Right cardiac atrium (tissue), 5 donors: ENCODE measurements at regions not wholly inside any gene's neighbourhood (a gene's known extent, or its start where the extent isn't known, plus 50 kb on each side); places are given as distances from the start of the nearest gene placed in this dataset.

Experiments used
- ATAC-seq, 2 donors: fragments of 200-7000 bp; cut with Tn5 transposase; one replicate each; pipeline versions ENCODE4 v1.8.0 to v1.9.1; 2020; ENCODE audit warnings: moderate library complexity in 2 of 2, mild to moderate bottlenecking in 1 of 2
- DNase-seq, 3 donors: peaks; one replicate each; pipeline ENCODE4 v3.0.0-alpha.2; 2020
- H3K27ac ChIP-seq: one replicate; pipeline ENCODE4 v1.5.1; 2013; ENCODE audit warnings: mild to moderate bottlenecking, low read length, control low read depth, moderate library complexity
- H3K27me3 ChIP-seq: one replicate; pipeline ENCODE4 v1.6.1; 2013; ENCODE audit not compliant: control insufficient read depth, insufficient read depth
- H3K4me1 ChIP-seq: one replicate; pipeline ENCODE4 v1.6.1; 2013; ENCODE audit warnings: low read length; ENCODE audit not compliant: control insufficient read depth, insufficient read depth
- H3K4me3 ChIP-seq: one replicate; pipeline ENCODE4 v1.5.1; 2013; ENCODE audit warnings: low read length, control low read depth
- H3K9me3 ChIP-seq: one replicate; pipeline ENCODE4 v1.6.1; 2013; ENCODE audit warnings: low read length; ENCODE audit not compliant: control insufficient read depth
- WGBS: extraction: QIAGEN DNeasy Blood & Tissue Kit; methylation state at CpG from one replicate; pipeline ENCODE4 v1.1.7; 2013; 5-methylcytosine and 5-hydroxymethylcytosine counted together
- intact Hi-C, 4 donors: fragments of 100-400 bp; cut with DNase I; formaldehyde crosslinking; loops; one replicate each; pipeline versions ENCODE4 v1.11.0 to v1.14.0; 2022 to 2023
- donor health status: healthy with polysubstance abuse.
- donor health status: DM: no; HTN: yes; CAD: no.
- donor health status: DM: no; HTN: no; CAD: no.
- donor health status: DM: no; HTN: yes; CAD: no; lungs with severe emphysema.
- donor health status: DM: yes; HTN: yes; CAD: no.

DNA sequence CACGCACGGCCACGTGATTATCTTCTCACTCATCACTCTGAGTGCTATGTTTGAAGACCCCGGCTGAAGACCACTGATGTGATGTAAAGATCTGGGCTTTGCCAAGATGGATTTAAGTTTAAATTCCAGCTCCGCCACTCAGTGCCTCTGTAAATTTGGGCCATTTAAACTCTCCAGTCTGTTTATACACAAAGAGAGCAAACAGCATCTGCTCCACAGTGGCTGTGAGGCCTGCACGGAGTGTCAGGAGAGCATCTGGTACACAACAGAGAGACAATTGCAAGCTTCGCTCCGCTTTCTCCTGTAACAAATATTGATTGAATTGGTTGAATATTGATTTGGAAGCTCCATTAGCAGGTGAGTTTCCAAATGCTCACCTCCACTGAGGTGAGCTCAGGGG, 80.5 kb upstream of the FRMD1 start:
- no peaks in the 10 kb centered on the region for H3K9me3 ChIP-seq
- DNase-seq (no peak), ATAC-seq (no peak)
- intact Hi-C loops, result no loop called here
- 94% methylated on average over 8 of the region's 8 CpGs for WGBS
- no peak overlapping the region for H3K27ac ChIP-seq
- H3K4me3 ChIP-seq, result no peak overlapping the region
- H3K27me3 ChIP-seq, result no peaks in the 10 kb centered on the region
- H3K4me1 ChIP-seq, result no peaks in the 10 kb centered on the region

DNA sequence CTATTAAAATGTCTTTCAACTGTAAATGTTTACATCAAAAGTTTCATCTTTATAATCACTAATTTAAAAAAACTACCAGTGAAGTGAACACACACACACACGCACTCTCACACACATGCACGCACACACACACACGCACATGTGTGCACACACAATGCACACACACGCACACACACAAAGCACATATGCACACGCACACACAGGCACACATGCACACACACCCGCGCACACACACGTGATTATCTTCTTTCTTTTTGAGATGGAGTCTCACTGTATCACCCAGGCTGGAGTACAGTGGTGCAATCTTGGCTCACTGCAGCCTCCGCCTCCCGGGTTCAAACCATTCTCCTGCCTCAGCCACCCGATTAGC, 80.0 kb upstream of the FRMD1 start:
- Histone ChIP-seq H3K4me1 (no peaks in the 10 kb centered on the region), H3K27ac (no peak overlapping the region), H3K4me3 (no peak overlapping the region), H3K27me3 (no peaks in the 10 kb centered on the region), H3K9me3 (no peaks in the 10 kb centered on the region)
- intact Hi-C loops, result no loop called here
- 94% methylated on average over 11 of the region's 11 CpGs for WGBS
- ATAC-seq (no peak), DNase-seq (no peak)

GRCh38 chr6:168158213-168158979, 79.4 kb upstream of the FRMD1 start:
- WGBS, result 47% methylated on average over 19 of the region's 19 CpGs

GRCh38 chr6:168157272-168158212, 78.5 kb upstream of the FRMD1 start:
- WGBS, result 43% methylated on average over 18 of the region's 18 CpGs
- no peak overlapping the region for H3K4me3 ChIP-seq
- no peak for DNase-seq
- intact Hi-C loops, result no loop called here
- H3K9me3 ChIP-seq, result no peaks in the 10 kb centered on the region
- H3K4me1 ChIP-seq, result no peaks in the 10 kb centered on the region
- H3K27ac ChIP-seq, result no peak overlapping the region
- H3K27me3 ChIP-seq, result no peaks in the 10 kb centered on the region
- peak; percentile 29 to 35 for ATAC-seq

More at GRCh38 chr6:168158213-168158979, 79.4 kb upstream of the FRMD1 start:
- Histone ChIP-seq H3K4me1 (no peaks in the 10 kb centered on the region), H3K9me3 (no peaks in the 10 kb centered on the region), H3K27ac (no peak overlapping the region), H3K27me3 (no peaks in the 10 kb centered on the region), H3K4me3 (no peak overlapping the region)
- intact Hi-C loops, result no loop called here
- DNase-seq (no peak), ATAC-seq (peak; percentile 16 to 39)

DNA sequence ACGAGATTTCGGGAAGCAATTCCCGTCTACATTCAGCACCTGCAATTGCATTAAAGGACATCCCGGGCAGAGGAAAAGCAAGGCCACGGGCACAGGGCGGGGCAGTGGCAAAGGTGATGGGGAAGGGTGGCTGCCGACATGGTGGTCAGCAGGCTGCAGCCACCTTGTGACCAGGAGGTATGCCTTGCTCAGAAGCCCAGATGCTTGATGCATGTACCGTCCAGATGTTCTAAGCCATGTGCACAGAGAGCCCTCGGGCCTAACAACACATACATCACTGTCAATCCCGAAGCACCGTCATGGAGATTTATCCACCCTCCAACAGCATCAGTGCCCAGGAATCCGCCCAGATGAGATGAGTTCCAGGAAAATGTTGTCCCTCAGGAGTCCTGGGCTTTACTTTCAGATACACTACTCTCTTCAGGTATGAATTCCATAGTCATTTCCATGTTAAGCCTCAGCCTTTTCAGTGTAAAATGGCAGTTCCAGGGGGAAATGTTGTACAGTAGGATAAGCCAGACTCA, 77.8 kb upstream of the FRMD1 start:
- no peaks in the 10 kb centered on the region for H3K27me3 ChIP-seq
- intact Hi-C loops, result no loop called here
- no peak overlapping the region for H3K4me3 ChIP-seq
- no peaks in the 10 kb centered on the region for H3K9me3 ChIP-seq
- no peaks in the 10 kb centered on the region for H3K4me1 ChIP-seq
- H3K27ac ChIP-seq, result no peak overlapping the region
- DNase-seq, result no peak
- 86% methylated on average over 12 of the region's 12 CpGs for WGBS
- no peak for ATAC-seq

GRCh38 chr6:168155821-168156741, 77.1 kb upstream of the FRMD1 start:
- H3K27ac ChIP-seq, result no peak overlapping the region
- H3K27me3 ChIP-seq, result no peaks in the 10 kb centered on the region
- no peaks in the 10 kb centered on the region for H3K4me1 ChIP-seq
- DNase-seq (no peak), ATAC-seq (no peak)
- no peaks in the 10 kb centered on the region for H3K9me3 ChIP-seq
- WGBS, result 81% methylated on average over 24 of the region's 24 CpGs
- H3K4me3 ChIP-seq, result no peak overlapping the region
- intact Hi-C loops, result no loop called here

DNA sequence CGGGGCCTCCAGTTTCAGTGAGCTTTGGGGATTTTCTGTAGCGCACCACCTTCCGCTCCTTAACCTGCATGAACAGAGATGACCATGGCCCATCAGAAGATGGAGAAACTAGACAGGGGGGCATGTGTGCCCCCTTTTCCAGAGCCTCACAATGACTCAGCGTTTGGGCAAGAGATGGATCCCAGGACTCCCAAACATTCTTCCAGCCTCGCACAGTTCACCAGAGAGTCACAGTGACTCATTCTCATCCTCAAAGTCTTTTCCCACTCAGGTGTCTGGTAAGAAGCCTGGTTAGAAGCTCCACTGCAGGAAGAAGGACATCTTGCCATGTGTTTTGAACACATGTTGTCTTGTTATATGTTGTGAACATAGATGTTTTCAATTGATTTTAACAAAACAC, 76.2 kb upstream of the FRMD1 start:
- H3K9me3 ChIP-seq, result no peaks in the 10 kb centered on the region
- DNase-seq (no peak), ATAC-seq (no peak)
- no peak overlapping the region for H3K27ac ChIP-seq
- no peaks in the 10 kb centered on the region for H3K27me3 ChIP-seq
- intact Hi-C loops, result no loop called here
- 91% methylated on average over 5 of the region's 5 CpGs for WGBS
- no peaks in the 10 kb centered on the region for H3K4me1 ChIP-seq
- H3K4me3 ChIP-seq, result no peak overlapping the region

DNA sequence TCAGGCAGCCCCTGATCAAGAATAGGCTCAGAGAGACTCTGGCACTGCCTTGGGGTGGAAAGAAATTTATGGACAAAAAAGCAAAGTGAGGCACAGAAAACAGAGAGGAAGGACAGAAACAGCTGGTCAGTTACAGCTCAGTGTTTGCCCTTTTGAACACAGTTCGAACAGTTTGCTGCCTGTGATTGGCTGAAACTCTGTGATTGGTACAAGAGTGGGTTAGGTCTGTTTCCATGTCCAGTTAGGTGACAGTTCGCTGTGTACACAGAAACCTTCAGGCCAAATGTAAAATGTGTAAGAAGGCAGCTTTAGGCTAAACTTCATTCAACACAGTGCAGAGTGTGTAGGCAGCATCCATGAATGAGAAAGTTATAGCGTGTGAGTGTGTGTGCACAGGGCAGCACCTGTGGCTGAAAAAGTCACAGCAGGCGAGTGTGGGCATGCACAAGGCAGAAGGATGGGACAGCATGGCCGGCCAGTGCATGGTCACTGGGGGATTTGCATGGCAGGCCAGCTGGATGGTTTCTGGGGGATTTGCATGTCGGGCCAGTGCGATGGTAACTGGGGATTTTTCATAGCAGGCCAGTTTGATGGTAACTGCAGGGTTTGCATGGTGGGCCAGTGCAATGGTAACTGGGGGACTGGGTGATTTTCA, 75.4 kb upstream of the FRMD1 start:
- Histone ChIP-seq H3K4me3 (no peak overlapping the region), H3K9me3 (no peaks in the 10 kb centered on the region), H3K4me1 (no peaks in the 10 kb centered on the region), H3K27me3 (no peaks in the 10 kb centered on the region), H3K27ac (no peak overlapping the region)
- DNase-seq, result no peak
- ATAC-seq, result no peak
- intact Hi-C loops, result loop anchor here in 2 of 4 donors (5.0 kb wide), 2 partner anchors 203 to 733 kb away; no protein-coding TSS in a partner anchor
- WGBS, result 74% methylated on average over 7 of the region's 7 CpGs

DNA sequence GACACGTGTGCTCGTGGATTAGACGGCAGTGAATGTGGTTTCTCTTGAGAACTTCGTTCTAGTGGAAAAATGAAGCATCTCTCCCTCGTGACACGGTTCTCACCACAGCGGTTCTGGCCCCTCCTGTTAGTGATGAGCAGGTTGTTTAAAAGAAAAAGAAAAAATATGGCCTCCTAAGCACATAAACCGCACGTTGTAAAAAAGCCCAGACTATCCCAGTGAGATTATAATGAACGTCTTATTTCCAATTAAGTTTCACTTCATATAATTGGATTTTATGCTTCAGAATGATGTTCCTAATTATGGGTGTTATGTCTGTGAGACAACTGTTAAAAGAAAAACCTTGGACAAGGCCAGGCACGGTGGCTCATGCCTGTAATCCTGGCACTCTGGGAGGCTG, 74.5 kb upstream of the FRMD1 start:
- Histone ChIP-seq H3K27me3 (no peaks in the 10 kb centered on the region), H3K4me1 (no peaks in the 10 kb centered on the region), H3K4me3 (no peak overlapping the region), H3K27ac (no peak overlapping the region), H3K9me3 (no peaks in the 10 kb centered on the region)
- intact Hi-C loops, result loop anchor here in 2 of 4 donors (5.0 kb wide), 2 partner anchors 204 to 734 kb away; no protein-coding TSS in a partner anchor
- ATAC-seq, result no peak
- 85% methylated on average over 11 of the region's 11 CpGs for WGBS
- no peak for DNase-seq

DNA sequence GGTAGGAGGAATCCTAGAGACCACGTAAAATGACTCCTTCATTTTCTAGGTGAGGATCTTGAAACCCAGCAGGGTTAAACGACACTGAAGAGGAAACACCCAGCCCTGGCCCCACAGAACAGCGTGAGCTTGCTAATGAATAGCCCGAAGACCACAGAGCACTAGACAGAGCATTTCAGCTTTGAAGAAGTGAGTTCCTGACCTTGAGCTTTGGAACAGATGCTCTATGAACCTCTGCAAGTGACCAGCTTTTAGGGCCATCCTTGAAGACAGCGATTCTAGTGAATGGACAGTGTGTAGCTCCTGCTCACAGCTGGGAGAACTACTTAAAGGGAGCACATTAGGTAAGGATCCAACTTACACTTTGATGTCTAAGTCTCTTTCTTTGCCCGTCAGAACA, 74.0 kb upstream of the FRMD1 start:
- 69% methylated on average over 6 of the region's 6 CpGs for WGBS
- DNase-seq, result no peak
- Histone ChIP-seq H3K4me1 (no peaks in the 10 kb centered on the region), H3K27ac (no peak overlapping the region), H3K9me3 (no peaks in the 10 kb centered on the region), H3K27me3 (no peaks in the 10 kb centered on the region), H3K4me3 (no peak overlapping the region)
- intact Hi-C loops, result loop anchor here in 2 of 4 donors (5.0 kb wide), 2 partner anchors 204 to 734 kb away; no protein-coding TSS in a partner anchor
- no peak for ATAC-seq
